Keratinocyte (primary cell): ENCODE measurements at regions not wholly inside any gene's neighbourhood (a gene's known extent, or its start where the extent isn't known, plus 50 kb on each side); places are given as distances from the start of the nearest gene placed in this dataset.

Experiments used
- DNase-seq: peaks from one replicate; pipeline ENCODE4 v3.0.0-alpha.2; 2011; ENCODE audit warnings: low read depth, missing footprints, low spot score
- FAIRE-seq: peaks from 2 replicates; lab custom pipeline; 2011; peaks lifted over from hg19 to GRCh38; lab: Jason Lieb, UNC
- H2AFZ ChIP-seq: 2 replicates; pipeline ENCODE4 v1.6.0; 2012; ENCODE audit warnings: low read length, control low read depth, inconsistent platforms; ENCODE audit not compliant: control insufficient read depth
- H3K27ac ChIP-seq: 2 replicates; pipeline ENCODE4 v1.5.1; 2011; ENCODE audit warnings: low read length; ENCODE audit not compliant: control insufficient read depth, insufficient read depth
- H3K27me3 ChIP-seq: 3 replicates; pipeline ENCODE4 v1.6.0; 2011; ENCODE audit warnings: low read length; ENCODE audit not compliant: control insufficient read depth, insufficient read depth; ENCODE audit errors: extremely low read depth
- H3K36me3 ChIP-seq, 2 experiments: 2 replicates in 1 of 2; 3 replicates in 1 of 2; pipeline ENCODE4 v1.5.1; 2011; ENCODE audit warnings: low read length in 2 of 2, mild to moderate bottlenecking in 1 of 2; ENCODE audit not compliant: control insufficient read depth in 2 of 2, insufficient read depth in 2 of 2; ENCODE audit errors: extremely low read depth in 1 of 2
- H3K4me1 ChIP-seq: 3 replicates; pipeline ENCODE4 v1.5.1; 2011; ENCODE audit warnings: low read length; ENCODE audit not compliant: control insufficient read depth, insufficient read depth; ENCODE audit errors: extremely low read depth
- H3K4me2 ChIP-seq: 3 replicates; pipeline ENCODE4 v1.6.0; 2011; ENCODE audit warnings: low read depth, low read length; ENCODE audit not compliant: control insufficient read depth, insufficient read depth; ENCODE audit errors: extremely low read depth
- H3K4me3 ChIP-seq, 3 experiments: fragments of 200-600 bp in 1 of 3; sonication (generic) in 1 of 3; 2 replicates in 2 of 3; 3 replicates in 1 of 3; pipeline ENCODE4 v1.5.1; 2011 to 2016; ENCODE audit warnings: low read length in 3 of 3, mild to moderate bottlenecking in 3 of 3, control low read depth in 2 of 3, inconsistent platforms in 1 of 3, low read depth in 1 of 3, mixed read lengths in 1 of 3, mixed run types in 1 of 3, moderate library complexity in 1 of 3; ENCODE audit not compliant: control insufficient read depth in 2 of 3, insufficient read depth in 2 of 3; ENCODE audit errors: extremely low read depth in 1 of 3
- H3K79me2 ChIP-seq: 2 replicates; pipeline ENCODE4 v1.6.0; 2012; ENCODE audit warnings: low read length; ENCODE audit not compliant: control insufficient read depth, insufficient read depth
- H3K9ac ChIP-seq: 3 replicates; pipeline ENCODE4 v1.6.0; 2011; ENCODE audit warnings: low read length; ENCODE audit not compliant: control insufficient read depth, insufficient read depth; ENCODE audit errors: extremely low read depth
- H3K9me1 ChIP-seq: 3 replicates; pipeline ENCODE4 v1.6.0; 2011; ENCODE audit warnings: low read length; ENCODE audit not compliant: control insufficient read depth, insufficient read depth; ENCODE audit errors: extremely low read depth
- H3K9me3 ChIP-seq: 2 replicates; pipeline ENCODE4 v1.5.1; 2012; ENCODE audit warnings: low read depth, low read length; ENCODE audit not compliant: control insufficient read depth
- H4K20me1 ChIP-seq: 3 replicates; pipeline ENCODE4 v1.6.0; 2011; ENCODE audit warnings: low read length; ENCODE audit not compliant: control insufficient read depth, insufficient read depth; ENCODE audit errors: extremely low read depth
- CTCF ChIP-seq, 3 experiments: IDR thresholded peaks in 1 of 3; conservative IDR thresholded peaks in 1 of 3; optimal IDR thresholded peaks in 1 of 3; 2 replicates in 2 of 3; 3 replicates in 1 of 3; pipeline versions ENCODE3 to v1.5.1; 2011; ENCODE audit warnings: low read length in 3 of 3, mild to moderate bottlenecking in 3 of 3, moderate library complexity in 2 of 3, control low read depth in 1 of 3, inconsistent platforms in 1 of 3; ENCODE audit not compliant: insufficient read depth in 2 of 3; ENCODE audit errors: extremely low read depth in 1 of 3
- EZH2 ChIP-seq: IDR thresholded peaks from one replicate; pipeline ENCODE4 v1.6.1; 2012; ENCODE audit warnings: inconsistent platforms, mild to moderate bottlenecking, low read length, moderate library complexity
- dilution Hi-C: fragments of 300-500 bp; cut with MboI; formaldehyde crosslinking; loops from one replicate; pipeline ENCODE4 v1.7.0; 2020; ENCODE audit warnings: low sequenced_read_pairs; ENCODE audit not compliant: extremely low pct_ligation_motif_present

GRCh38 chr3:194977356-194977755, 291.7 kb downstream of the FAM43A start:
- FAIRE-seq (no peak), DNase-seq (no peak)
- dilution Hi-C loops, result no loop called here
- TF ChIP-seq EZH2, result no peak
- no peak for TF ChIP-seq CTCF (optimal IDR thresholded peaks at IDR 0.05 in 1 of 3, IDR thresholded peaks at IDR 0.05 in 1 of 3, conservative IDR thresholded peaks at IDR 0.05 in 1 of 3; ENCODE audit: extremely low read depth in 1 of 3, insufficient read depth in 2 of 3, low read length in 3 of 3)
- Histone ChIP-seq H4K20me1 (no peaks in the 10 kb centered on the region), H3K79me2 (no peaks in the 10 kb centered on the region), H3K36me3 (no peaks in the 10 kb centered on the region), H3K4me2 (no peak overlapping the region), H2AFZ (no peak overlapping the region), H3K9me3 (no peaks in the 10 kb centered on the region), H3K4me1 (no peaks in the 10 kb centered on the region), H3K27ac (no peak overlapping the region), H3K4me3 (no peak overlapping the region), H3K9ac (no peak overlapping the region), H3K9me1 (no peaks in the 10 kb centered on the region), H3K27me3 (peaks cover 4% of the 10 kb centered on the region)

- no peak overlapping the region for H2AFZ ChIP-seq
- no peaks in the 10 kb centered on the region for H3K4me1 ChIP-seq
- no peaks in the 10 kb centered on the region for H3K9me1 ChIP-seq
- H3K27me3 ChIP-seq, result peaks cover 4% of the 10 kb centered on the region
- TF ChIP-seq CTCF (optimal IDR thresholded peaks at IDR 0.05 in 1 of 3, IDR thresholded peaks at IDR 0.05 in 1 of 3, conservative IDR thresholded peaks at IDR 0.05 in 1 of 3; ENCODE audit: extremely low read depth in 1 of 3, insufficient read depth in 2 of 3, low read length in 3 of 3) (no peak), EZH2 (no peak)
- H3K4me3 ChIP-seq, result no peak overlapping the region
- dilution Hi-C loops, result no loop called here
- H3K4me2 ChIP-seq, result no peak overlapping the region
- FAIRE-seq (no peak), DNase-seq (no peak)
- no peak overlapping the region for H3K9ac ChIP-seq
- no peaks in the 10 kb centered on the region for H4K20me1 ChIP-seq
- no peaks in the 10 kb centered on the region for H3K36me3 ChIP-seq
- H3K27ac ChIP-seq, result no peak overlapping the region
- no peaks in the 10 kb centered on the region for H3K9me3 ChIP-seq
- no peaks in the 10 kb centered on the region for H3K79me2 ChIP-seq
Observed at GRCh38 chr3:194979173-194979572, 291.8 kb downstream of the XXYLT1 start.
